SK-N-SH (cell line): ENCODE measurements at regions not wholly inside any gene's neighbourhood (a gene's known extent, or its start where the extent isn't known, plus 50 kb on each side); places are given as distances from the start of the nearest gene placed in this dataset.
A peak's percentile ranks its signal among the peaks of the same experiment; 100 is the strongest.

Source experiments
- CTCF ChIP-seq: fragments of 200-600 bp; sonication (generic); IDR thresholded peaks from 2 replicates; pipeline ENCODE4 v1.6.1; 2017; ENCODE audit warnings: antibody characterized with exemption, mild to moderate bottlenecking, moderate library complexity
- EP300 ChIP-seq, 2 experiments: IDR thresholded peaks; 2 replicates each; pipeline versions ENCODE4 v1.4.0 to v1.6.1; 2012; ENCODE audit warnings: borderline replicate concordance in 1 of 2, low read depth in 1 of 2, low read length in 1 of 2
- FOXJ3 ChIP-seq: sonication (generic); formaldehyde crosslinking; IDR thresholded peaks from 2 replicates; pipeline ENCODE4 v1.5.1; 2020; ENCODE audit warnings: mild to moderate bottlenecking, missing genetic modification reagents
- FOXM1 ChIP-seq: IDR thresholded peaks from 2 replicates; pipeline ENCODE4 v1.4.0; 2012; ENCODE audit warnings: low read depth, mild to moderate bottlenecking
- JUND ChIP-seq: IDR thresholded peaks from 2 replicates; pipeline ENCODE4 v1.4.0; 2012
- MXI1 ChIP-seq: IDR thresholded peaks from 2 replicates; pipeline ENCODE4 v1.6.1; 2012; ENCODE audit warnings: mild to moderate bottlenecking, low read depth, low read length, improper control_type of control experiment
- NFIC ChIP-seq: IDR thresholded peaks from 2 replicates; pipeline ENCODE4 v1.4.0; 2012; ENCODE audit warnings: borderline replicate concordance
- RCOR1 ChIP-seq: fragments of 150-350 bp; IDR thresholded peaks from 2 replicates; pipeline ENCODE4 v1.6.1; 2017; ENCODE audit warnings: antibody characterized with exemption, low read length
- REST ChIP-seq: IDR thresholded peaks from 2 replicates; pipeline ENCODE4 v1.6.1; 2012; ENCODE audit warnings: mild to moderate bottlenecking, low read depth, low read length, moderate library complexity
- RXRA ChIP-seq: IDR thresholded peaks from 2 replicates; pipeline ENCODE4 v1.4.0; 2012; ENCODE audit warnings: low read depth, mild to moderate bottlenecking, borderline replicate concordance
- SMC3 ChIP-seq: IDR thresholded peaks from 2 replicates; pipeline ENCODE4 v1.6.1; 2012; ENCODE audit warnings: low read depth, low read length, improper control_type of control experiment
- TEAD4 ChIP-seq: IDR thresholded peaks from 2 replicates; pipeline ENCODE4 v1.4.0; 2012; ENCODE audit warnings: mild to moderate bottlenecking, borderline replicate concordance; ENCODE audit not compliant: insufficient read depth
- ZBTB33 ChIP-seq: IDR thresholded peaks from 2 replicates; pipeline ENCODE4 v1.4.0; 2012; ENCODE audit warnings: low read depth, borderline replicate concordance

- no peak for TF ChIP-seq RXRA
- peak; percentile 42 for TF ChIP-seq CTCF
- TF ChIP-seq REST, result no peak
- TF ChIP-seq ZBTB33, result no peak
- no peak for TF ChIP-seq SMC3
- TF ChIP-seq RCOR1, result no peak
- TF ChIP-seq NFIC, result no peak
- TF ChIP-seq MXI1, result no peak
- TF ChIP-seq TEAD4, result no peak
- no peak for TF ChIP-seq EP300 (IDR thresholded peaks at IDR 0.05; ENCODE audit: borderline replicate concordance in 1 of 2, low read depth in 1 of 2, low read length in 1 of 2)
- TF ChIP-seq FOXJ3, result no peak
- TF ChIP-seq FOXM1, result no peak
- no peak for TF ChIP-seq JUND
These were observed 2449.5 kb downstream of the TP53TG3F start for GRCh38 chr16:35908942-35909341.
